Activated CD4-positive, CD25-positive, alpha-beta regulatory T cell (primary cell): ENCODE measurements at regions not wholly inside any gene's neighbourhood (a gene's known extent, or its start where the extent isn't known, plus 50 kb on each side); places are given as distances from the start of the nearest gene placed in this dataset.

Source experiments
- DNase-seq, 4 experiments: peaks; one replicate each; lab custom pipeline; 2025; lab: John Stamatoyannopoulos, UW

GRCh38 chr4:82031376-82031927 is 342.3 kb downstream of the HNRNPD start:
- DNase-seq = no peak

- DNase-seq = no peak
These were observed 356.1 kb downstream of the HNRNPD start for GRCh38 chr4:82017680-82018079.

GRCh38 chr4:82005158-82005557 is 368.6 kb downstream of the HNRNPD start:
- no peak for DNase-seq

- DNase-seq = no peak
These were observed 376.5 kb downstream of the HNRNPD start for GRCh38 chr4:81997313-81997712.

- no peak for DNase-seq
These were observed 382.9 kb downstream of the HNRNPD start for GRCh38 chr4:81990898-81991297.

GRCh38 chr4:81990211-81990610 is 383.6 kb downstream of the HNRNPD start:
- no peak for DNase-seq

GRCh38 chr4:81989202-81989601 is 384.6 kb downstream of the HNRNPD start:
- DNase-seq = no peak

GRCh38 chr4:81988178-81988577 is 385.6 kb downstream of the HNRNPD start:
- no peak for DNase-seq

- DNase-seq = no peak
These were observed 389.0 kb downstream of the HNRNPD start for GRCh38 chr4:81984746-81985145.

- DNase-seq = no peak
These were observed 390.8 kb downstream of the HNRNPD start for GRCh38 chr4:81982846-81983540.

- DNase-seq = no peak
These were observed 392.6 kb downstream of the HNRNPD start for GRCh38 chr4:81981218-81981617.

- no peak for DNase-seq
These were observed 399.3 kb downstream of the HNRNPD start for GRCh38 chr4:81974523-81974922.

- no peak for DNase-seq
These were observed 402.0 kb downstream of the HNRNPD start for GRCh38 chr4:81971637-81972381.

- no peak for DNase-seq
These were observed 402.7 kb downstream of the HNRNPD start for GRCh38 chr4:81971061-81971460.

- DNase-seq = no peak
These were observed 403.3 kb downstream of the HNRNPD start for GRCh38 chr4:81970454-81970853.

- DNase-seq = no peak
These were observed 407.1 kb downstream of the HNRNPD start for GRCh38 chr4:81966676-81967075.

- no peak for DNase-seq
These were observed 407.9 kb downstream of the HNRNPD start for GRCh38 chr4:81965911-81966310.

GRCh38 chr4:81965454-81965853 is 408.3 kb downstream of the HNRNPD start:
- DNase-seq = no peak

GRCh38 chr4:81963763-81964020 is 410.1 kb downstream of the HNRNPD start:
- no peak for DNase-seq

- no peak for DNase-seq
These were observed 410.6 kb downstream of the HNRNPD start for GRCh38 chr4:81963015-81963762.

- no peak for DNase-seq
These were observed 412.8 kb downstream of the HNRNPD start for GRCh38 chr4:81960961-81961360.

GRCh38 chr4:81954271-81954670 is 419.5 kb downstream of the HNRNPD start:
- no peak for DNase-seq

- DNase-seq = no peak
These were observed 421.8 kb downstream of the HNRNPD start for GRCh38 chr4:81951891-81952455.
